Brain pericyte (primary cell): ENCODE measurements at regions not wholly inside any gene's neighbourhood (a gene's known extent, or its start where the extent isn't known, plus 50 kb on each side); places are given as distances from the start of the nearest gene placed in this dataset.

Experiments
- DNase-seq: peaks from one replicate; pipeline ENCODE4 v3.0.0-alpha.2; 2012; ENCODE audit warnings: low read depth, low spot score

- DNase-seq: no peak
These were observed 113.2 kb downstream of the HERPUD2 start for GRCh38 chr7:35581605-35582210.

DNA sequence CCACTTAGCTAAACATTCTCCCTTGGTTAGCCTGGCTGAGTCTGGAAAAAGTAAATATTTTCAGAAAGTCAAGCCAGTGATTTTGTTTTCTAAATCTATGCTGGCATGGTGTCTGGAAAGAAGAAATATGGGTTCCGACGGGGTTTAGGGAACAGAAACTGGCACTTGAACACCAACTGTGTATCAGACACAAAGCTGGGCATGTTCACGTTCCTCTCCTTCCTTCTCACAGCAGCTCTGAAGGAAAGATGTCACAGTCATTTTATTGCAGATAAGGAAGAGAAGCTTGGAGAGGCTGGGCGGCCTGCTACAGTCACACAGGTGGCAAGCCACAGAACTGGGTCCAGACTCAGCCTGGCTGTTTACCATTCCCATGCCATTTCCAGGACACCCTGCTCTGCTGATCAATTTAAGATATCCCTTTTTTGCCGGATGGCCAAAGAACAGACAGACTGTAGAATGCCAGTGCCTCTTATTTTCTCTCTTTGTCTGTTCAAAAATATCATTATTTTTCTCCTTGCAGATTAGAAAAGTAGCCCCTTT lies 118.8 kb downstream of the HERPUD2 start:
- DNase-seq: no peak

DNA sequence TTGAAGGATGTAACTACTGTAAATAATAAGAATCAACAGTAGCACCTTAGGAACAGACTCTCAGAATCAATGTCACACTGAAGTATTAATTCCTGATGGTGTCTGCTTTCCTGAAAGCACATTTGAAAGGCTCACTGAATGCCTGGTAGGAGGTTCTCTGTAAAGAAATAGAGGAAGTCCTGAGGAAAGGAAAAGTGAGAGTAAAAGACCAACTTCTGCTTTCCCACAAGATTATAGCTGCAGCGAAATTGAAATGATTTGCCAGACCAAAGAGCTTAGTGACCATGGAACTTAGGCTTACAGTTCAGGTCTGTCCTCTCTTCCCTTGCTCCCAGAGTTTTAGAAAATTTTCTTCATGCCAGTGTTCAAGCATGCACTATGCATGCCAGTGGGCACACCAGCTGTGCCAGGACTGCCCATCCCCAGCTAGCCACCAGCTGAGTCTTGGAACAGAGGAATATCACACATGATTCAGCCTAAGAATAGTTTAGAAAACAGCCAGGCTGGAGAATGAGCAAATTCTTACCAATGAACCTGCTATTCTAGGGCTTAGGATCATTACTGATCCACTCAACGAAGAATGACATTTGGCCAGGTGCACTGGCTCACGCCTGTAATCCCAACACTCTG lies 123.2 kb downstream of the HERPUD2 start:
- DNase-seq: no peak

GRCh38 chr7:35570937-35571336 lies 124.0 kb downstream of the HERPUD2 start:
- no peak for DNase-seq

- no peak for DNase-seq
These were observed 129.0 kb downstream of the HERPUD2 start for GRCh38 chr7:35565927-35566326.

GRCh38 chr7:35558841-35559240 lies 136.1 kb downstream of the HERPUD2 start:
- no peak for DNase-seq

DNA sequence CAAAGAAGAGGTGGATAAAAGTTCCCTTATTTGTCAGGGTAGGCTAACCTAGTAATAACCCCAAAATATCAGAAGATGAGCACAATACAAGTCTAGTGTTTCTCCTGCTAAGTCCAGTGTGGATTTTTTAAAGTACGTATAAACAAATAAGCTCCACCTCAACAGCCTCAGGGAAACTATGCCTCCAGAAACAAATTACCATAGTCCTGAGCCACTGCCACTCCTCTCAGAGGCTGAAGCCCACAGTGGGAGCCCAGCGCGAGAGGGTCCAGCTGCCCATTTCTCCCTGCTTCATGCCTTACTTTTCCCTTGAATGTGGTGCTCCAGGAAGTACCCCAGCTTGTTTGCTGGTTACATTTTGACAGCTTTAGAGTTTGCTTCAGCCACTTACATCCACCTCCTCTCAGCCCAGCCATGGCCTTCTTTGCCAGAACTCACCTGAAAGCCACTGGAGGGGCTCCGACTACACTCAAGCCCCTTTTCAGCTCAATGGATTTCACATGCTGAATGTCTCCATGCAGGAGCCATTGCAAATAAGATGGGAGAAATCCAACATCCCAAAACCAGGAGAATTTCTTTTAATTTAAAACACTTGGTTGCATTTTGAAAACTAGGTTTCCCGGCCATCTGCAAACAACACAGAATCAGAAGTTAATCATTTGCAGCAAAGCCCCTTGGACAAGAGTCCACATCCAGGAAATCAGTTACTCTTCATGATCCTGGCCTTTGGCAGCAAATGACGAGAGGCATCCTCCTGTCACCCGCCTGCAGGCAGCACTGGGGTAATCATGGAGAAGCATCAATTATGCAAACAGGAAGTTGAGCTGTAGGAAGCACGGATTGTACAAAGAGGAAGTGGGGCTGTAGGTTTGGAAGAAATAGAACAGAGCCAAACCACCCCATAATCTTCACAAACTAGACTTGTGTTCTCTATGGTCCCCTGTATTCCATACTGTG lies 138.1 kb downstream of the HERPUD2 start:
- DNase-seq: no peak

DNA sequence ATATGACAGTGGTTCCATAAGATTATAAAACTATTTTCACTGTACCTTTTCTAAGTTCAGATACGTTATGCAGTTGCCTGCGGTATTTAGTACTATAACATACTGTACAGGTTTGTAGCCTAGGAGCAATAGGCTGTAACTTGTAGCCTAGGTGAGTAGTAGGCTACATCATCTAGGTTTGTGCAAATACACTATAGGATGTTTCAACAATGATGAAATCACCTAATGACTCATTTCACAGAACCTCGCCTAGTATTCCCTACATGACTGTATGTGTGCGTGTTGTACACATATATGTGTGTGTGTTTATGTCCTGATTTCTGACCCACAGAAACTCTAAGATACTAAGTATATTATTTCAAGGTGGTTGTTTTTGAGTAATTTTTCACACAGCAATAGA lies 139.0 kb downstream of the HERPUD2 start:
- DNase-seq: no peak

DNA sequence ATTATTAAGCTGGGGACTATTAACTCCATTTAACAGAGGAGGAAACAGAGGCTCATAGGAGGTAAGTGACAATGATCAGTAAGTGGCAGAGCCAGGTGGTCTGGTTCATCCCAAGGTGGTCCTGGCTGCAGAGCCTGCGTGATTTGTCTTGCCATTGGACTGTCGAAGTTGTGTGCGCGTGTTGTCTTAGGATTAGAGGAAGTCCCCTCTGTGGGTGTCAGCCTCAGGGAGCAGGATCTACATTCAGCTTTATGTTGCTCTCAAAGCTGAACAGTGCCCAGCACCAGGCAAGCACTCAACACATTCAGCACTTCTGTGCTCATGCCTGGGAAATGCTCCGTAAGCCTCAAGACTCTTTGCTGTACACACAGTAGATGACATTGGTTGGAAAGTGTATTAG lies 139.5 kb downstream of the HERPUD2 start:
- DNase-seq: no peak

DNA sequence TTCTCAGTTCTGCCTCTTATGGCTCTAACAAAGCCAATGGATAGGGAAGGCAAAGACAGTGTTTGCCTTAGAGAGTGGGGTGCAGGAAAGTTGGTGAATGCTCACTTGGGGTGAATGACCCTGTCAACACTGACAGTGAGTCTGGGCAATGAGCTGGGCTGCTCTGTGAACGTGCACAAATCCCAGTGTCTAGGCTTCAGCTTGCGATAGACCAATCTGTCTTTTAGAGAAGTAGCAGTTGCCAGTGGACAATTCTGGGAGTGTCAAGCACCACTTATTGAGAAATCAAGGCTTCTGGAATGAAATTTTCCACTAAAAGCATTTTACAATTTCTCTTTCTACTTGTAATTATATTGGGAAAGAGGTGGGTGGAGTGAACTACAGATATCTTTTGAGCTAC lies 141.4 kb downstream of the HERPUD2 start:
- no peak for DNase-seq

DNA sequence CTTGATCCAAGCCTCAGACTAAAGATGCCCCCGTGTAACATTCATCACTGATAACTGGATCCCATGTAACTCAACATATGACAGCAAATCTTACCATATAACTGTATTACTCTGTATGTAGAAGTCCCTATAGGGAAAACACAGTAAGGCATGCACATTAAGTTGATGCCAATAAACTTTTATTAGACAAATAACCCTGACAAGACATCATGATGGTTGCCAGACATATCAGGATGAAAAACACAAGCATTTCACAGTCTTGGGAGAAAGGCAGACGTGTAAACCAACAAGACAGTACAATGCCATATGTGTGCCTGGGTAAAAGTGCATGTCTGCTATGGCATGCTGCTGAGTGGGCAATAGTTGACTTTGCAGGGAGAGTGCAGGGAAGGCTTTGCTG lies 142.2 kb downstream of the HERPUD2 start:
- no peak for DNase-seq

DNA sequence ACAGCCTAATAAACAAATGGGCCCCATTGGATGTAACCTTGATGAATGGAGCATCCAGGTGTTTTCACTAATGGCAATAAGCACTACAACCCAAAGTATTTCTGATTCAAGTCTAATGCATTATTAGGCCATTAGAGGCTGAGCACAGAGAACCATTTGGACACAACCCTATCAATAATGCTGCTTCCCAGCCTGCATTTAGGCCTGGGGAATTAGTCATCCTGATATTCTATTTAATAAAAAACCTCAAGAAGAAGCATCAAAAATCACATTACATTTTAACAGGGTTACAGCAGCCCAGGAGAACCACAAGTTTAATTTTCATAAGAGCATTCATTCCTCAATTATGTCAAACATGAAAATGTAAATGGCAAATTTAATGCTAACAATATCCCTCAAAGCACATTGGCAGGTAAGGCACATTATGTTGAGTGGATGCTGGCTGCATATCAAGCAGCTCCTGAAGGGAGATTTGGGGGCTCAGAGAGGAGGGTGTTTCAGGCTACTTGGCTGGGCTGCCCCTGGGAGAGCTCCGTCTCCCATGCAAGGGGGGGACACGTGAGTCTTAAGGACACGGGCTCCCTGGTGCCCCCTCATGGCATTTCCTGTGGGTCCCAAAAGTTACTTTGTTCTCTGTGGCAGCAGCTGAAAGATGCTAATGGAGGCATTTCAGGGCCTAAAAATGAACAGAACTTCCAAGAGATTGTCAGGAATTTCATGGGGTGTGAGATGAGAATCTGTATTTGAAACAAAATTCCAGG lies 143.4 kb downstream of the HERPUD2 start:
- DNase-seq: no peak

DNA sequence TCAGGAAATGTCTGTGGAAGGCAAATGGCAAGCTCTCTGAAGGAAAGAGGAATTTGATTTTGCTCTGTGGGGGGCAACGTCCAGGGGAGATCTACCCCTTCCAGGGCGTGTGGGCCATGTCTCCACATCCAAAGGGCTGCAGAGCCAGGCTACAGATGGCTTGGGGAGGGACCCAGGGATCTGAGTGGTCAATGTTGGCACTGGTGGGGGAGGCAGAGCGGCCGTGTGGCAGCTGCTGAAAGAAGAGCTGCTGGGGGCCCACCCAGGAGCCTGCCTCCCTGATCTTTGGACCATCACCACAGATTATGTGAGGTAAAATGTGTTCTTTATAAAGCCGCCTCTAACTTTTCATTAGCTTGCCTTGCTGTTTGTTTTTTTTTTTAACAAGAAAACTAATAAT lies 144.1 kb downstream of the HERPUD2 start:
- DNase-seq: no peak

DNA sequence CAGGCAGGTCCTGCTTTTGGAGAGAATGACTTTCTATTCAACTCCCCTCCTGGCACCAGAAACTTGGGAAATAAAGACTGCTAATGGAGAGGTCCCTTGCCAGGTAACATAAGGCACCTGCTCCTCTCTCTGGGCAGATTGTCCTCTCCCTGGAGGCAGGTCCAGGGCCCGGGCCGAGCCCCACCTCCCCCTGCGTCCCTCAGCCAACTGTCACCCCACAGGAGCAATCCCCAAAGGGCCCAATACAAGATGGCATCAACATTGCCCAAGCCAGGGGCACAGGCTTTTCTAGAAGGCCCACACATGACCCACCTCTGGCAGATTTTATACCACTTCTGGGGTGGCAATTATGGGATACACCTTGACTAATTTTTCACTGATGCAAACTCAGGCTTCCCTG lies 145.2 kb downstream of the HERPUD2 start:
- DNase-seq: no peak

GRCh38 chr7:35548291-35548690 lies 146.6 kb downstream of the HERPUD2 start:
- no peak for DNase-seq

- no peak for DNase-seq
These were observed 148.1 kb downstream of the HERPUD2 start for GRCh38 chr7:35546691-35547429.

DNA sequence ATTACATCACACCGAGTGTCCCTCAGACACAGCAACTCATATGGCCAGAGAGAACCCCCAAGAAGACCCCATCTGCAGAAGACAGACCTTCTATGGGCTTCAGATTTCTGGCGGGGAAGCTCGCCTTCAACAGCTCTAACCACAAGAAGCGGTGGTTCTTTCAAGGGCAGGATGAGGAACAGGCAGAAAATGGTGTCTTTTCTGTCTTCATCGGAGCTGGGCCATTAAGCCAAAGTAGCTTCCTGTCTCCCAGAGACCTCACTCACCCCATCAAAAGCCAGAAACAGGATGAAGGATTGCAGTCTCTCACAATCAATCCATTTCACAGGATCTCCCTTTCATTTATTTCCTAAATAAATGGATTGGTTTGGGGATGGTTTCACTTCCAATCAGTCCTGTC lies 149.1 kb downstream of the HERPUD2 start:
- no peak for DNase-seq

- DNase-seq: no peak
These were observed 150.8 kb downstream of the HERPUD2 start for GRCh38 chr7:35544028-35544742.

- DNase-seq: peak; percentile 51
These were observed 157.6 kb downstream of the HERPUD2 start for GRCh38 chr7:35537067-35538023.
